Keratinocyte (primary cell): ENCODE measurements at regions not wholly inside any gene's neighbourhood (a gene's known extent, or its start where the extent isn't known, plus 50 kb on each side); places are given as distances from the start of the nearest gene placed in this dataset.

Experiments
- DNase-seq: peaks from one replicate; pipeline ENCODE4 v3.0.0-alpha.2; 2011; ENCODE audit warnings: low read depth, missing footprints, low spot score
- FAIRE-seq: peaks from 2 replicates; lab custom pipeline; 2011; peaks lifted over from hg19 to GRCh38; lab: Jason Lieb, UNC
- H2AFZ ChIP-seq: 2 replicates; pipeline ENCODE4 v1.6.0; 2012; ENCODE audit warnings: low read length, control low read depth, inconsistent platforms; ENCODE audit not compliant: control insufficient read depth
- H3K27ac ChIP-seq: 2 replicates; pipeline ENCODE4 v1.5.1; 2011; ENCODE audit warnings: low read length; ENCODE audit not compliant: control insufficient read depth, insufficient read depth
- H3K27me3 ChIP-seq: 3 replicates; pipeline ENCODE4 v1.6.0; 2011; ENCODE audit warnings: low read length; ENCODE audit not compliant: control insufficient read depth, insufficient read depth; ENCODE audit errors: extremely low read depth
- H3K36me3 ChIP-seq, 2 experiments: 2 replicates in 1 of 2; 3 replicates in 1 of 2; pipeline ENCODE4 v1.5.1; 2011; ENCODE audit warnings: low read length in 2 of 2, mild to moderate bottlenecking in 1 of 2; ENCODE audit not compliant: control insufficient read depth in 2 of 2, insufficient read depth in 2 of 2; ENCODE audit errors: extremely low read depth in 1 of 2
- H3K4me1 ChIP-seq: 3 replicates; pipeline ENCODE4 v1.5.1; 2011; ENCODE audit warnings: low read length; ENCODE audit not compliant: control insufficient read depth, insufficient read depth; ENCODE audit errors: extremely low read depth
- H3K4me2 ChIP-seq: 3 replicates; pipeline ENCODE4 v1.6.0; 2011; ENCODE audit warnings: low read depth, low read length; ENCODE audit not compliant: control insufficient read depth, insufficient read depth; ENCODE audit errors: extremely low read depth
- H3K4me3 ChIP-seq, 3 experiments: fragments of 200-600 bp in 1 of 3; sonication (generic) in 1 of 3; 2 replicates in 2 of 3; 3 replicates in 1 of 3; pipeline ENCODE4 v1.5.1; 2011 to 2016; ENCODE audit warnings: low read length in 3 of 3, mild to moderate bottlenecking in 3 of 3, control low read depth in 2 of 3, inconsistent platforms in 1 of 3, low read depth in 1 of 3, mixed read lengths in 1 of 3, mixed run types in 1 of 3, moderate library complexity in 1 of 3; ENCODE audit not compliant: control insufficient read depth in 2 of 3, insufficient read depth in 2 of 3; ENCODE audit errors: extremely low read depth in 1 of 3
- H3K79me2 ChIP-seq: 2 replicates; pipeline ENCODE4 v1.6.0; 2012; ENCODE audit warnings: low read length; ENCODE audit not compliant: control insufficient read depth, insufficient read depth
- H3K9ac ChIP-seq: 3 replicates; pipeline ENCODE4 v1.6.0; 2011; ENCODE audit warnings: low read length; ENCODE audit not compliant: control insufficient read depth, insufficient read depth; ENCODE audit errors: extremely low read depth
- H3K9me1 ChIP-seq: 3 replicates; pipeline ENCODE4 v1.6.0; 2011; ENCODE audit warnings: low read length; ENCODE audit not compliant: control insufficient read depth, insufficient read depth; ENCODE audit errors: extremely low read depth
- H3K9me3 ChIP-seq: 2 replicates; pipeline ENCODE4 v1.5.1; 2012; ENCODE audit warnings: low read depth, low read length; ENCODE audit not compliant: control insufficient read depth
- H4K20me1 ChIP-seq: 3 replicates; pipeline ENCODE4 v1.6.0; 2011; ENCODE audit warnings: low read length; ENCODE audit not compliant: control insufficient read depth, insufficient read depth; ENCODE audit errors: extremely low read depth
- EZH2 ChIP-seq: IDR thresholded peaks from one replicate; pipeline ENCODE4 v1.6.1; 2012; ENCODE audit warnings: inconsistent platforms, mild to moderate bottlenecking, low read length, moderate library complexity
- dilution Hi-C: fragments of 300-500 bp; cut with MboI; formaldehyde crosslinking; loops from one replicate; pipeline ENCODE4 v1.7.0; 2020; ENCODE audit warnings: low sequenced_read_pairs; ENCODE audit not compliant: extremely low pct_ligation_motif_present
- TF ChIP-seq, protein P1 (sequence below), 3 experiments: IDR thresholded peaks in 1 of 3; conservative IDR thresholded peaks in 1 of 3; optimal IDR thresholded peaks in 1 of 3; 2 replicates in 2 of 3; 3 replicates in 1 of 3; pipeline versions ENCODE3 to v1.5.1; 2011; ENCODE audit warnings: low read length in 3 of 3, mild to moderate bottlenecking in 3 of 3, moderate library complexity in 2 of 3, control low read depth in 1 of 3, inconsistent platforms in 1 of 3; ENCODE audit not compliant: insufficient read depth in 2 of 3; ENCODE audit errors: extremely low read depth in 1 of 3

DNA sequence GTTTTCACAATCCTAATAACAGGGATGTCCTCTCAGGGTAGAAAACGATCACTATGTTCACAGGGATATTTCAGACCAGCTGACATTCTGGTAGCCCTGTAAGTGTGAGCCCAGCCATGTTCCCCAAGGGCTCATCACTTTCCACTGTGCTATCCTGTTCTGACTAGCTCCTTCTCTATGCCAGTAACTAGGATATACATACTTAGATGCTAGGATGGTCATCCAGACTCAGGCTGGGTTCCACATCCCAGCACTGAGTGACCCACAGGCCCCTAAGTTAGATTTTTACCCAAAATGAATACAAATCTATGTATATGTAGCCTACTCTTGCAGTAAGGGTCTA is 83.0 kb downstream of the CD164 start:
- no peak for DNase-seq

GRCh38 chr6:109298605-109299264 is 83.5 kb downstream of the CD164 start:
- H3K4me1 ChIP-seq = peaks cover 4% of the 10 kb centered on the region
- dilution Hi-C loops = no loop called here
- H4K20me1 ChIP-seq = no peaks in the 10 kb centered on the region
- no peak overlapping the region for H2AFZ ChIP-seq
- no peaks in the 10 kb centered on the region for H3K9me1 ChIP-seq
- no peak overlapping the region for H3K4me3 ChIP-seq
- no peaks in the 10 kb centered on the region for H3K79me2 ChIP-seq
- H3K9me3 ChIP-seq = no peaks in the 10 kb centered on the region
- no peak overlapping the region for H3K27ac ChIP-seq
- no peaks in the 10 kb centered on the region for H3K27me3 ChIP-seq
- H3K4me2 ChIP-seq = no peak overlapping the region
- no peaks in the 10 kb centered on the region for H3K36me3 ChIP-seq
- H3K9ac ChIP-seq = no peak overlapping the region
- DNase-seq = no peak
- no peak for FAIRE-seq
- TF ChIP-seq, protein P1, sequence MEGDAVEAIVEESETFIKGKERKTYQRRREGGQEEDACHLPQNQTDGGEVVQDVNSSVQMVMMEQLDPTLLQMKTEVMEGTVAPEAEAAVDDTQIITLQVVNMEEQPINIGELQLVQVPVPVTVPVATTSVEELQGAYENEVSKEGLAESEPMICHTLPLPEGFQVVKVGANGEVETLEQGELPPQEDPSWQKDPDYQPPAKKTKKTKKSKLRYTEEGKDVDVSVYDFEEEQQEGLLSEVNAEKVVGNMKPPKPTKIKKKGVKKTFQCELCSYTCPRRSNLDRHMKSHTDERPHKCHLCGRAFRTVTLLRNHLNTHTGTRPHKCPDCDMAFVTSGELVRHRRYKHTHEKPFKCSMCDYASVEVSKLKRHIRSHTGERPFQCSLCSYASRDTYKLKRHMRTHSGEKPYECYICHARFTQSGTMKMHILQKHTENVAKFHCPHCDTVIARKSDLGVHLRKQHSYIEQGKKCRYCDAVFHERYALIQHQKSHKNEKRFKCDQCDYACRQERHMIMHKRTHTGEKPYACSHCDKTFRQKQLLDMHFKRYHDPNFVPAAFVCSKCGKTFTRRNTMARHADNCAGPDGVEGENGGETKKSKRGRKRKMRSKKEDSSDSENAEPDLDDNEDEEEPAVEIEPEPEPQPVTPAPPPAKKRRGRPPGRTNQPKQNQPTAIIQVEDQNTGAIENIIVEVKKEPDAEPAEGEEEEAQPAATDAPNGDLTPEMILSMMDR (optimal IDR thresholded peaks at IDR 0.05 in 1 of 3, IDR thresholded peaks at IDR 0.05 in 1 of 3, conservative IDR thresholded peaks at IDR 0.05 in 1 of 3; ENCODE audit: extremely low read depth in 1 of 3, insufficient read depth in 2 of 3, low read length in 3 of 3) = no peak
- no peak for TF ChIP-seq EZH2

More for the DNA sequence above, 83.0 kb downstream of the CD164 start:
- no peak overlapping the region for H3K27ac ChIP-seq
- H3K9me3 ChIP-seq = no peaks in the 10 kb centered on the region
- TF ChIP-seq, protein P1 (optimal IDR thresholded peaks at IDR 0.05 in 1 of 3, IDR thresholded peaks at IDR 0.05 in 1 of 3, conservative IDR thresholded peaks at IDR 0.05 in 1 of 3; ENCODE audit: extremely low read depth in 1 of 3, insufficient read depth in 2 of 3, low read length in 3 of 3) = no peak
- no peaks in the 10 kb centered on the region for H3K36me3 ChIP-seq
- FAIRE-seq = no peak
- no peaks in the 10 kb centered on the region for H3K4me1 ChIP-seq
- H2AFZ ChIP-seq = no peak overlapping the region
- no peaks in the 10 kb centered on the region for H3K27me3 ChIP-seq
- no peak overlapping the region for H3K4me3 ChIP-seq
- H3K9me1 ChIP-seq = no peaks in the 10 kb centered on the region
- H3K4me2 ChIP-seq = no peak overlapping the region
- dilution Hi-C loops = no loop called here
- no peaks in the 10 kb centered on the region for H3K79me2 ChIP-seq
- H4K20me1 ChIP-seq = no peaks in the 10 kb centered on the region
- H3K9ac ChIP-seq = no peak overlapping the region
